GM12878 (cell line): ENCODE measurements at regions not wholly inside any gene's neighbourhood (a gene's known extent, or its start where the extent isn't known, plus 50 kb on each side); places are given as distances from the start of the nearest gene placed in this dataset.

ENCODE experiments used
- ATAC-seq: fragments of 200-7000 bp; cut with Tn5 transposase; 3 replicates; pipeline ENCODE4 v1.9.1; 2020; ENCODE audit warnings: mild to moderate bottlenecking, moderate library complexity
- BruUV-seq: library from RNA; stranded (reverse); fragments of 400-500 nt; replicated peaks from 2 replicates; lab custom pipeline; 2021; lab: Mats Ljungman, UMichigan
- CTCF ChIA-PET: fragments of 300-600 bp; sonication (Branson Sonifier 250); formaldehyde crosslinking; extraction: SDS; loops from one replicate; lab custom pipeline; 2021; ENCODE audit warnings: inconsistent platforms; lab: Yijun Ruan, JAX
- POLR2A ChIA-PET: fragments of 350-600 bp; formaldehyde crosslinking; extraction: SDS; loops from one replicate; lab custom pipeline; 2021; ENCODE audit warnings: inconsistent platforms; lab: Charles Lee
- RAD21 ChIA-PET: fragments of 300-600 bp; sonication (Branson Sonifier 250); formaldehyde crosslinking; loops from one replicate; lab custom pipeline; 2023; ENCODE audit warnings: antibody characterized with exemption; ENCODE audit not compliant: unreplicated experiment; lab: Charles Lee
- SMC1A ChIA-PET: fragments of 300-600 bp; sonication (Branson Sonifier 250); formaldehyde crosslinking; loops from one replicate; lab custom pipeline; 2023; ENCODE audit not compliant: unreplicated experiment, uncharacterized antibody; lab: Charles Lee
- DNase-seq: peaks from one replicate; pipeline ENCODE4 v3.0.0-alpha.2; 2011; ENCODE audit warnings: low read depth, low spot score
- FAIRE-seq: peaks from 3 replicates; lab custom pipeline; 2011; peaks lifted over from hg19 to GRCh38; lab: Jason Lieb, UNC
- H2AFZ ChIP-seq: 2 replicates; pipeline ENCODE4 v1.6.0; 2011; ENCODE audit warnings: low read depth, low read length, control low read depth; ENCODE audit not compliant: control insufficient read depth
- H3K27ac ChIP-seq: 2 replicates; pipeline ENCODE4 v1.5.1; 2011; ENCODE audit warnings: control low read depth; ENCODE audit not compliant: control insufficient read depth, insufficient read depth
- H3K27me3 ChIP-seq, 2 experiments: replicated peaks in 1 of 2; 2 replicates each; pipeline versions ENCODE4 v1.6.0 to v1.6.1; 2011; ENCODE audit warnings: low read length in 1 of 2; ENCODE audit not compliant: control insufficient read depth in 2 of 2, insufficient read depth in 2 of 2
- H3K36me3 ChIP-seq, 2 experiments: 2 replicates each; pipeline ENCODE4 v1.5.1; 2011; ENCODE audit warnings: low read length in 1 of 2; ENCODE audit not compliant: control insufficient read depth in 2 of 2, insufficient read depth in 2 of 2
- H3K4me1 ChIP-seq: 2 replicates; pipeline ENCODE4 v1.6.1; 2011; ENCODE audit warnings: mild to moderate bottlenecking, low read length, moderate library complexity, mixed read lengths; ENCODE audit not compliant: control insufficient read depth, insufficient read depth
- H3K4me2 ChIP-seq: 2 replicates; pipeline ENCODE4 v1.6.0; 2011; ENCODE audit warnings: control low read depth; ENCODE audit not compliant: control insufficient read depth, insufficient read depth
- H3K4me3 ChIP-seq: fragments of 200-600 bp; sonication (generic); 2 replicates; pipeline ENCODE4 v1.5.1; 2016
- H3K79me2 ChIP-seq: 2 replicates; pipeline ENCODE4 v1.6.0; 2011; ENCODE audit warnings: low read length; ENCODE audit not compliant: control insufficient read depth, insufficient read depth
- H3K9ac ChIP-seq: 2 replicates; pipeline ENCODE4 v1.8.0; 2011; ENCODE audit warnings: low read length, control low read depth, mixed read lengths; ENCODE audit not compliant: control insufficient read depth, insufficient read depth
- H3K9me3 ChIP-seq: replicated peaks from 3 replicates; pipeline ENCODE4 v1.5.1; 2011; ENCODE audit warnings: mild to moderate bottlenecking, low read length; ENCODE audit not compliant: control insufficient read depth, insufficient read depth
- H4K20me1 ChIP-seq: 2 replicates; pipeline ENCODE4 v1.6.0; 2011; ENCODE audit not compliant: control insufficient read depth, insufficient read depth
- BCL11A ChIP-seq: IDR thresholded peaks from 2 replicates; pipeline ENCODE4 v1.6.1; 2011; ENCODE audit warnings: low read depth, low read length
- BHLHE40 ChIP-seq, 2 experiments: fragments of 450-650 bp in 1 of 2; IDR thresholded peaks; 2 replicates each; pipeline ENCODE4 v1.6.1; 2011 to 2017; ENCODE audit warnings: low read depth in 2 of 2, borderline replicate concordance in 1 of 2, improper control_type of control experiment in 1 of 2, low read length in 1 of 2, mild to moderate bottlenecking in 1 of 2
- CBX5 ChIP-seq: sonication (generic); IDR thresholded peaks from 2 replicates; pipeline ENCODE4 v1.6.1; 2016; ENCODE audit warnings: low read depth, moderate library complexity, mild to moderate bottlenecking, inconsistent platforms
- CHD4 ChIP-seq: fragments of 200-600 bp; sonication (generic); IDR thresholded peaks from 2 replicates; pipeline ENCODE4 v1.6.1; 2016; ENCODE audit warnings: mild to moderate bottlenecking
- CREM ChIP-seq: IDR thresholded peaks from 2 replicates; pipeline ENCODE4 v1.6.1; 2014; ENCODE audit warnings: antibody characterized with exemption, low read depth
- CUX1 ChIP-seq: IDR thresholded peaks from 2 replicates; pipeline ENCODE4 v1.6.1; 2012; ENCODE audit warnings: improper control_type of control experiment, low read depth, low read length; ENCODE audit not compliant: insufficient replicate concordance
- HDAC6 ChIP-seq: fragments of 200-600 bp; sonication (generic); IDR thresholded peaks from one replicate; pipeline ENCODE4 v1.8.0; 2017; ENCODE audit warnings: antibody characterized with exemption; ENCODE audit not compliant: unreplicated experiment
- IRF3 ChIP-seq: fragments of 450-650 bp; IDR thresholded peaks from 2 replicates; pipeline ENCODE4 v1.6.1; 2014; ENCODE audit warnings: mild to moderate bottlenecking
- KLF5 ChIP-seq: fragments of 450-650 bp; IDR thresholded peaks from 2 replicates; pipeline ENCODE4 v1.6.1; 2014; ENCODE audit warnings: mild to moderate bottlenecking; ENCODE audit not compliant: partially characterized antibody
- SMAD5 ChIP-seq: IDR thresholded peaks from 2 replicates; pipeline ENCODE4 v1.6.1; 2016; ENCODE audit warnings: antibody characterized with exemption, low read depth
- SMARCA5 ChIP-seq: fragments of 450-650 bp; IDR thresholded peaks from 2 replicates; pipeline ENCODE4 v1.6.1; 2017; ENCODE audit warnings: mild to moderate bottlenecking
- SMC3 ChIP-seq: IDR thresholded peaks from 2 replicates; pipeline ENCODE4 v1.6.1; 2011; ENCODE audit warnings: low read length, improper control_type of control experiment, borderline replicate concordance
- ZBED1 ChIP-seq: IDR thresholded peaks from 2 replicates; pipeline ENCODE4 v1.6.1; 2016; ENCODE audit warnings: borderline replicate concordance
- WGBS: methylation state at CpG from one replicate; pipeline ENCODE4 v1.1.6; 2016; ENCODE audit warnings: low lambda C conversion rate; ENCODE audit not compliant: insufficient replicate concordance, insufficient coverage; ENCODE audit errors: missing lambda C conversion rate; 5-methylcytosine and 5-hydroxymethylcytosine counted together
- in situ Hi-C: fragments of 300-500 bp; cut with MboI; formaldehyde crosslinking; loops from 9 replicates; pipeline ENCODE4 v1.14.3; 2018; ENCODE audit warnings: mixed read lengths
- intact Hi-C: fragments of 100-400 bp; cut with micrococcal nuclease; formaldehyde crosslinking; loops from one replicate; pipeline ENCODE4 v1.14.2; 2022; ENCODE audit not compliant: unreplicated experiment
- TF ChIP-seq, protein P1 (sequence below), 3 experiments: IDR thresholded peaks in 2 of 3; conservative IDR thresholded peaks in 1 of 3; 2 replicates each; pipeline ENCODE4 v1.5.1; 2011; ENCODE audit warnings: low read depth in 3 of 3, low read length in 3 of 3, mild to moderate bottlenecking in 3 of 3, control low read depth in 2 of 3, moderate library complexity in 2 of 3, inconsistent platforms in 1 of 3, mixed read lengths in 1 of 3; ENCODE audit not compliant: control insufficient read depth in 2 of 3, insufficient read depth in 1 of 3; ENCODE audit errors: extremely low read depth in 1 of 3

DNA sequence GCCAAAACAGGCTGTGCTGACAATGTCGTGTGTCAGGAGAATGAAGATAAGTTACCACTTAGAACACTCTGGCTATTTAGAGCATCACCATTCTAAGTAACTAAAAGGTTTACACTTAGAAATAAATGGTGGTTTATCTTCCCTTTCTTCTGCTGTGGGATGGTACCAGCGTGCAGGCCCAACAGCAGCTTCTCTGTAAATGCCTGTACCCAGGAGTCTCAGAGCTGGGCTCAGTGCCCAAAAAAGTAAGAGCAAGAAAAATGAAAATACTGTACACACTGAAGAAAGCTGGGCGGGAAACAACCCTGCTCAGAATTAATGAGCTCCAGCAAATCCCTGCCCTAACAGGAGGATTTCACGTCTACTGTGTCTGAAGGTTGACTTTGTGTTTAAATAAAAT lies 206.5 kb downstream of the MFSD1 start:
- in situ Hi-C loops = no loop called here
- ChIA-PET RAD21 (no interaction called here), POLR2A (interaction anchor here (0.6 kb wide), 1 partner anchor 113 kb away, joined by 3 read pairs; no protein-coding TSS in a partner anchor), SMC1A (no interaction called here), CTCF (no interaction called here)
- Histone ChIP-seq H3K9ac (no peak overlapping the region), H3K36me3 (no peaks in the 10 kb centered on the region), H3K4me2 (no peak overlapping the region), H3K4me1 (no peaks in the 10 kb centered on the region), H3K27ac (no peak overlapping the region), H3K79me2 (no peaks in the 10 kb centered on the region), H4K20me1 (no peaks in the 10 kb centered on the region), H3K9me3 (no peaks in the 10 kb centered on the region), H3K4me3 (no peak overlapping the region), H2AFZ (no peak overlapping the region), H3K27me3 (no peaks in the 10 kb centered on the region)
- FAIRE-seq (no peak), DNase-seq (no peak), ATAC-seq (no peak)
- BruUV-seq = no TSS peak
- intact Hi-C loops = no loop called here
- 19% methylated on average over 4 of the region's 4 CpGs for WGBS
- TF ChIP-seq SMC3 (no peak), CUX1 (no peak), CBX5 (no peak), SMARCA5 (no peak), CHD4 (no peak), HDAC6 (no peak), BCL11A (no peak), BHLHE40 (IDR thresholded peaks at IDR 0.05; ENCODE audit: borderline replicate concordance in 1 of 2, low read depth in 2 of 2, low read length in 1 of 2) (no peak), SMAD5 (no peak), ZBED1 (no peak), KLF5 (no peak), CREM (no peak), IRF3 (no peak)
- TF ChIP-seq, protein P1, sequence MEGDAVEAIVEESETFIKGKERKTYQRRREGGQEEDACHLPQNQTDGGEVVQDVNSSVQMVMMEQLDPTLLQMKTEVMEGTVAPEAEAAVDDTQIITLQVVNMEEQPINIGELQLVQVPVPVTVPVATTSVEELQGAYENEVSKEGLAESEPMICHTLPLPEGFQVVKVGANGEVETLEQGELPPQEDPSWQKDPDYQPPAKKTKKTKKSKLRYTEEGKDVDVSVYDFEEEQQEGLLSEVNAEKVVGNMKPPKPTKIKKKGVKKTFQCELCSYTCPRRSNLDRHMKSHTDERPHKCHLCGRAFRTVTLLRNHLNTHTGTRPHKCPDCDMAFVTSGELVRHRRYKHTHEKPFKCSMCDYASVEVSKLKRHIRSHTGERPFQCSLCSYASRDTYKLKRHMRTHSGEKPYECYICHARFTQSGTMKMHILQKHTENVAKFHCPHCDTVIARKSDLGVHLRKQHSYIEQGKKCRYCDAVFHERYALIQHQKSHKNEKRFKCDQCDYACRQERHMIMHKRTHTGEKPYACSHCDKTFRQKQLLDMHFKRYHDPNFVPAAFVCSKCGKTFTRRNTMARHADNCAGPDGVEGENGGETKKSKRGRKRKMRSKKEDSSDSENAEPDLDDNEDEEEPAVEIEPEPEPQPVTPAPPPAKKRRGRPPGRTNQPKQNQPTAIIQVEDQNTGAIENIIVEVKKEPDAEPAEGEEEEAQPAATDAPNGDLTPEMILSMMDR (IDR thresholded peaks at IDR 0.05 in 2 of 3, conservative IDR thresholded peaks at IDR 0.05 in 1 of 3; ENCODE audit: control insufficient read depth in 2 of 3, extremely low read depth in 1 of 3, insufficient read depth in 1 of 3, low read depth in 3 of 3, low read length in 3 of 3) = no peak
